ENCODE measurements at regions not wholly inside any gene's neighbourhood (a gene's known extent, or its start where the extent isn't known, plus 50 kb on each side); places are given as distances from the start of the nearest gene placed in this dataset.

- H3K36me3 ChIP-seq (replicated peaks; ENCODE audit: insufficient read depth, low read length): no peaks in the 10 kb centered on the region
- H3K4me3 ChIP-seq (ENCODE audit: low read length): no peak overlapping the region
- H4K20me1 ChIP-seq (ENCODE audit: insufficient read depth, low read length): no peaks in the 10 kb centered on the region
- no peaks in the 10 kb centered on the region for H3K9me3 ChIP-seq (replicated peaks; ENCODE audit: insufficient read depth, low read length)
- no peak overlapping the region for H3K4me2 ChIP-seq (ENCODE audit: low read depth, low read length)
- H3F3A ChIP-seq (ENCODE audit: insufficient read depth, low read length): no peaks in the 10 kb centered on the region
- H3K9ac ChIP-seq (ENCODE audit: low read length): no peak overlapping the region
- H3K27me3 ChIP-seq (replicated peaks; ENCODE audit: insufficient read depth, low read length): peaks cover 92% of the 10 kb centered on the region
- no peaks in the 10 kb centered on the region for H3K9me2 ChIP-seq (replicated peaks; ENCODE audit: insufficient read depth, low read length)
- no peak overlapping the region for H3K27ac ChIP-seq (ENCODE audit: low read length)
- TF ChIP-seq EZH2 (optimal IDR thresholded peaks at IDR 0.05; ENCODE audit: low read depth, low read length) (no peak), EZH2phosphoT487 (IDR thresholded peaks at IDR 0.05; ENCODE audit: low read length) (no peak), CTCF (IDR thresholded peaks at IDR 0.05; ENCODE audit: low read length) (no peak)
- DNase-seq: no peak
- H3K4me1 ChIP-seq (ENCODE audit: low read length): no peaks in the 10 kb centered on the region
- no peak overlapping the region for H2AFZ ChIP-seq (ENCODE audit: low read length)
- no peaks in the 10 kb centered on the region for H3K79me2 ChIP-seq (ENCODE audit: low read length)
Measured at GRCh38 chr1:36584874-36585453, 102.3 kb upstream of the CSF3R start.

GRCh38 chr1:36583980-36584782 is 101.5 kb upstream of the CSF3R start:
- peaks cover 93% of the 10 kb centered on the region for H3K27me3 ChIP-seq (replicated peaks; ENCODE audit: insufficient read depth, low read length)
- DNase-seq: no peak
- no peaks in the 10 kb centered on the region for H4K20me1 ChIP-seq (ENCODE audit: insufficient read depth, low read length)

GRCh38 chr1:36583080-36583479 is 100.4 kb upstream of the CSF3R start:
- no peaks in the 10 kb centered on the region for H3K9me3 ChIP-seq (replicated peaks; ENCODE audit: insufficient read depth, low read length)
- no peaks in the 10 kb centered on the region for H3K9me2 ChIP-seq (replicated peaks; ENCODE audit: insufficient read depth, low read length)
- H3K27ac ChIP-seq (ENCODE audit: low read length): no peak overlapping the region
- H3K36me3 ChIP-seq (replicated peaks; ENCODE audit: insufficient read depth, low read length): no peaks in the 10 kb centered on the region
- no peaks in the 10 kb centered on the region for H3K79me2 ChIP-seq (ENCODE audit: low read length)
- no peak overlapping the region for H3K4me2 ChIP-seq (ENCODE audit: low read depth, low read length)
- H3K9ac ChIP-seq (ENCODE audit: low read length): no peak overlapping the region
- no peak overlapping the region for H2AFZ ChIP-seq (ENCODE audit: low read length)
- H4K20me1 ChIP-seq (ENCODE audit: insufficient read depth, low read length): no peaks in the 10 kb centered on the region
- H3K4me3 ChIP-seq (ENCODE audit: low read length): no peak overlapping the region
- peaks cover 93% of the 10 kb centered on the region for H3K27me3 ChIP-seq (replicated peaks; ENCODE audit: insufficient read depth, low read length)
- no peak for DNase-seq
- H3F3A ChIP-seq (ENCODE audit: insufficient read depth, low read length): no peaks in the 10 kb centered on the region
- no peak for TF ChIP-seq EZH2 (optimal IDR thresholded peaks at IDR 0.05; ENCODE audit: low read depth, low read length)
- TF ChIP-seq CTCF (IDR thresholded peaks at IDR 0.05; ENCODE audit: low read length): no peak
- no peak for TF ChIP-seq EZH2phosphoT487 (IDR thresholded peaks at IDR 0.05; ENCODE audit: low read length)
- no peaks in the 10 kb centered on the region for H3K4me1 ChIP-seq (ENCODE audit: low read length)

More at GRCh38 chr1:36583980-36584782, 101.5 kb upstream of the CSF3R start:
- H3K4me3 ChIP-seq (ENCODE audit: low read length): no peak overlapping the region
- no peaks in the 10 kb centered on the region for H3K4me1 ChIP-seq (ENCODE audit: low read length)
- TF ChIP-seq CTCF (IDR thresholded peaks at IDR 0.05; ENCODE audit: low read length) (no peak), EZH2 (optimal IDR thresholded peaks at IDR 0.05; ENCODE audit: low read depth, low read length) (no peak), EZH2phosphoT487 (IDR thresholded peaks at IDR 0.05; ENCODE audit: low read length) (no peak)
- no peaks in the 10 kb centered on the region for H3K36me3 ChIP-seq (replicated peaks; ENCODE audit: insufficient read depth, low read length)
- no peaks in the 10 kb centered on the region for H3F3A ChIP-seq (ENCODE audit: insufficient read depth, low read length)
- H3K79me2 ChIP-seq (ENCODE audit: low read length): no peaks in the 10 kb centered on the region
- H3K9me2 ChIP-seq (replicated peaks; ENCODE audit: insufficient read depth, low read length): no peaks in the 10 kb centered on the region
- no peak overlapping the region for H2AFZ ChIP-seq (ENCODE audit: low read length)
- no peak overlapping the region for H3K4me2 ChIP-seq (ENCODE audit: low read depth, low read length)
- H3K27ac ChIP-seq (ENCODE audit: low read length): no peak overlapping the region
- no peaks in the 10 kb centered on the region for H3K9me3 ChIP-seq (replicated peaks; ENCODE audit: insufficient read depth, low read length)
- no peak overlapping the region for H3K9ac ChIP-seq (ENCODE audit: low read length)
